Liver (tissue), 7 donors: ENCODE measurements at regions not wholly inside any gene's neighbourhood (a gene's known extent, or its start where the extent isn't known, plus 50 kb on each side); places are given as distances from the start of the nearest gene placed in this dataset.

ENCODE experiments used
- DNase-seq: peaks from one replicate; pipeline ENCODE4 v3.0.0-alpha.2; 2017; ENCODE audit warnings: low spot score
- H3K27ac ChIP-seq, 2 donors: one replicate each; pipeline ENCODE4 v1.7.0; 2013; ENCODE audit warnings: inconsistent platforms in 2 of 2, low read length in 2 of 2, control low read depth in 1 of 2, low read depth in 1 of 2, mild to moderate bottlenecking in 1 of 2
- H3K27me3 ChIP-seq, 4 donors: one replicate each; pipeline versions ENCODE4 v1.6.1 to v1.7.0; 2013; ENCODE audit warnings: low read length in 3 of 4, inconsistent platforms in 1 of 4, mild to moderate bottlenecking in 1 of 4, moderate library complexity in 1 of 4; ENCODE audit not compliant: control insufficient read depth in 4 of 4, insufficient read depth in 4 of 4
- H3K36me3 ChIP-seq, 4 donors: one replicate each; pipeline versions ENCODE4 v1.6.1 to v1.7.0; 2013; ENCODE audit warnings: low read length in 3 of 4, mild to moderate bottlenecking in 3 of 4, low read depth in 1 of 4, moderate library complexity in 1 of 4; ENCODE audit not compliant: control insufficient read depth in 4 of 4, insufficient read depth in 3 of 4
- H3K4me1 ChIP-seq, 4 donors: one replicate each; pipeline versions ENCODE4 v1.6.1 to v1.7.0; 2013; ENCODE audit warnings: low read length in 3 of 4, mild to moderate bottlenecking in 3 of 4, moderate library complexity in 1 of 4; ENCODE audit not compliant: control insufficient read depth in 4 of 4, insufficient read depth in 4 of 4
- H3K4me3 ChIP-seq, 3 donors: one replicate each; pipeline versions ENCODE4 v1.6.1 to v1.7.0; 2013; ENCODE audit warnings: low read length in 3 of 3, control low read depth in 1 of 3, low read depth in 1 of 3, mild to moderate bottlenecking in 1 of 3
- H3K9ac ChIP-seq, 2 donors: one replicate each; pipeline ENCODE4 v1.7.0; 2013; ENCODE audit warnings: low read length in 2 of 2, mild to moderate bottlenecking in 2 of 2, moderate library complexity in 2 of 2, control low read depth in 1 of 2, low read depth in 1 of 2
- H3K9me3 ChIP-seq, 4 donors: one replicate each; pipeline versions ENCODE4 v1.6.1 to v1.7.0; 2013; ENCODE audit warnings: low read length in 3 of 4; ENCODE audit not compliant: control insufficient read depth in 4 of 4
- JUND ChIP-seq, 2 donors: IDR thresholded peaks; 2 replicates each; pipeline ENCODE4 v1.6.1; 2016; ENCODE audit warnings: antibody characterized with exemption in 2 of 2
- RAD21 ChIP-seq, 2 donors: IDR thresholded peaks; 2 replicates each; pipeline ENCODE4 v1.6.1; 2016; ENCODE audit warnings: antibody characterized with exemption in 2 of 2, mild to moderate bottlenecking in 2 of 2
- REST ChIP-seq: IDR thresholded peaks from 2 replicates; pipeline ENCODE4 v1.6.1; 2016; ENCODE audit warnings: antibody characterized with exemption, mild to moderate bottlenecking
- WGBS: extraction: QIAGEN DNeasy Blood & Tissue Kit; methylation state at CpG from one replicate; pipeline ENCODE4 v1.1.7; 2013; 5-methylcytosine and 5-hydroxymethylcytosine counted together
- donor health status: healthy.
- donor health status: healthy.
- donor health status: healthy.
- donor health status: healthy.

DNA sequence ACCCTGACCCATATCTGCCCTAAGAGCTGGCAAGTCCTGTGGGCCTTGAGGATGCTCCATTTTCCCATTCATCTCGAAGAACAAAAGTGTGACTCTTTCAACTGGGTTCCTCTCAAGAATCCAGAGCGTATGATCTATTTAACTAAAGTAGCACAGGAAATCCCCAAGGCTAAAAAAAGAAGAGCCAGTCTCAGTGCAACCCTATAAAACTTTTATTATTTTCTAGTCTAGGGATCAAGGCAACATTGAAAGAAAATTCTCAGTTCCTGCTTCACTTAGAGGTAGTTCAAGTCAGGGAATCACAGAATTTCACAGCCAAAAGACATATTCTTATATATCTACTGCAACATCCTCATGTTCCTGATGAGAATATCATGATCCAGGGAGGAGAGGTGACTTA is 51.6 kb upstream of the GRM7 start:
- DNase-seq: no peak
- Histone ChIP-seq H3K4me1 (no peaks in the 10 kb centered on the region), H3K9ac (no peak overlapping the region), H3K27me3 (no peaks in the 10 kb centered on the region), H3K9me3 (peaks cover 0 to 5% (median 1%) of the 10 kb centered on the region in 4 donors), H3K4me3 (no peak overlapping the region), H3K27ac (no peak overlapping the region), H3K36me3 (no peaks in the 10 kb centered on the region)
- TF ChIP-seq RAD21 (IDR thresholded peaks at IDR 0.05): no peak
- no peak for TF ChIP-seq JUND (IDR thresholded peaks at IDR 0.05)
- no peak for TF ChIP-seq REST
- WGBS: 68% methylated on average over 2 of the region's 2 CpGs
